Suppressor macrophage treated with lipopolysaccharide for 1 hour (primary cell): ENCODE measurements at regions not wholly inside any gene's neighbourhood (a gene's known extent, or its start where the extent isn't known, plus 50 kb on each side); places are given as distances from the start of the nearest gene placed in this dataset.
"Not testable (repeated sequence)": the region's sequence is repeated elsewhere in the genome, so short reads cannot be mapped to it uniquely, and the experiment has no call there.

ENCODE experiments used
- DNase-seq, 3 donors: peaks; one replicate each; pipeline ENCODE4 v3.0.0-alpha.2; 2020 to 2022

DNA sequence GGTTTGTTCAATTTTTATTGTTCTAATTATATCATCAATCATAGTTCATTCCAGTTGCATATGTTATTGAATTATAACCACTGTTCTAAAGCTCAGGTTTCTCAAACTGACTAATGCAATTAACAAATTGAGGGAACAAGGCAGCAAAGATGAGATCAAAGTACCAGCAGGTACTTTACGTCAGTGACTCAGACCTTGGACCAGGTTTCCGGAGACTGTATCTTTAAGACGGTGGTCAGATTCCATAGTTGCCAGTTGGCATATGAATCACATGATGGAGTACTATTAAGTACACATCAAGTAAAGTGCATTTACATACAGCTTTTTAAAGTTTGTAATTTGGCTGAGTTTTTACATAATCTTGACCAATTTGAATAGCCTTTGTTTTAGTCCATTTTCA, 583.6 kb upstream of the ROBO2 start:
- DNase-seq, result no peak

DNA sequence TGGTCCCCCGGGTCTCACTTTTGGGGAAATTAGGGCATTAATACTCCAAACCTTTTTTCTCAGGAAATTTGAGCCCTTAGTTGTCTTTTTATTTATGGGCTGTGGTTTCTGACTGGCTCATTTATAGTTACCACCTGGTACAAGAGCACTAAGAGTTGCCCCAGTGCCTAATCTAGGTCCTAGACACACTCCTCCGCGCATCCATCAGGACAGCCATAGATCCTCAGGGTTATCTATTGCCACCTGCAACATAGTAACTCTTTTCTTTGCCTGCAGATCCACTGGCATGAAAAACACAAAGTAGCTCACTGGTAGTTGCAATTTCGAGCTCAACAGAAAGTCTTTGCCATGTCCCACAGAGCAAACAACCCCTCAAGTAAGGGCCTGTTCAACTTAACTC, 576.4 kb upstream of the ROBO2 start:
- DNase-seq, result no peak

DNA sequence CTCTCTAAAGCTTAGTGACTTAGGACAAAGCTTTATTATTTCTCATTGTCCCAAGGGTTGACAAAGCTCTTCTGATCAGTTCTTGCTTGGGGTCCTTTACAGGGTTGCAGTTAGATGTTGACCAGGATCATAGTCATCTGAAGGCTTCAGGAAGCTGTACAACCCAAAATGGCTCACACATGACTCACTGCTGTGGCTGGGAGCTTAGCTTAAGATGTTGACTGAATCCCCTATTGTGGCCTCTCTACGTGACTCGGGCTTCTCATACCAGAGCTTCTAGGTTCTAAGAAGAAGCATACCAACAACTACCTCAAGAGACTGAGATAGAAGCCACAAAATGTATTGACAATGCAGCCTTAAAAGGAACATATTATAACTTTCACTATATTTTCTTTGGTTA, 569.6 kb upstream of the ROBO2 start:
- DNase-seq, result no peak

DNA sequence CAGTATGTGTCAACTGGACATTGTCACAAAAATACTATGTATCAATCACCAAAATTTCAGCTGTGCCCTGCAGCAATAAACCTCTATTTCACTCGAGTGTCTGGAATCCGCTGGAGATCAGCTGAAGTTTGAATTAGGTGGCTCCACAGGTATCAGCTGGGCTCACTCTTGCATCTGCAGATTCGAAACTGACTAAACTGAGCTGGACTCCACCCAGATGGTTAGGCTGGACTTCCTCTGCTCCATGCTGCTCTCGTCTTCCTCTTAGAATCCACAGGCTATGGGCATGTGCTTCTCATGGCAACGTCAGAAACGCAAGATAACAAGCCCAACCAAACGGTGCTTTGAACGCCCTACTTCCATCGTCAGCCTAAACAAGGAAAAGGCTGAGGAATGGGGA, 565.3 kb upstream of the ROBO2 start:
- DNase-seq, result no peak

DNA sequence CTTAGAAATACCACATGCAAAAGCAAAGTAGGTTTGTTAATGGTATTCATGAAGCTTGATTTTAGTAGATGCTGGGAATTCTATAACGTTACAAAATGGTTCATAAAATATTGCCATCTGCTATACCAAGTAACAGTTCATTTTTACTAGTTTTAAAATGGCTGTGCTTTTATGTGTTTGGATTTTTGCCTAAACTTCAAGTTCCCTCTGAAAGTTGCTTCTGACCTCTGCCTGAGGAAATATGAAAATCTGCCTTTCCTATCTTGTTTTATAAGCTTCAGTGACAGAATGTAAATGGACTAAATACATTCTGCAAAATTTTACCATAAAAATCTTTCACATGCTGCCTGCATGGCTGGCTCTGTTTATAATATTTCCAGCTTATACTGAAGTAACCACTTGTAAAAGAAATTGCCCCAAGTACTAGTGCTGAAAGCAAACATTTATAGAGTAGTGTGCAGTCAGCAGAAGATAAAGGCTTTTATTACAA, 560.7 kb upstream of the ROBO2 start:
- DNase-seq, result no peak

DNA sequence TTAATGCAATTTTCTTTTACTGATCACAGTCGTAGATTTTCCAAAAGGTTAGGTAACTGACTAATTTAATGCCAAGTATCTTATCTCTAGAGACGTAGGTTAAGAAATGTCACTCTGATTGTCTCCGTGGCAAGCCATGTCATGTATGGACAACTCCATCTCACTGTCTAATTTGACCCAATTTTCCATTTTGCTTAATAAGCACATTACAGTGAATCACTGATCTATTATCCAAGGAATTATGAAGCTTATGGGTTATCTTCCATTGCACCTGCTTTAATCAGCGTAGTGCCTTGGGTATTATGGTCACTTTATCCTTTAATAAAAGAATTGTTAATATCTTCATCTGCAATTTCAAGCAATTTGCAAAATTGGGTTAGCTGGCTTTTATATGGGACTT, 557.4 kb upstream of the ROBO2 start:
- no peak for DNase-seq

DNA sequence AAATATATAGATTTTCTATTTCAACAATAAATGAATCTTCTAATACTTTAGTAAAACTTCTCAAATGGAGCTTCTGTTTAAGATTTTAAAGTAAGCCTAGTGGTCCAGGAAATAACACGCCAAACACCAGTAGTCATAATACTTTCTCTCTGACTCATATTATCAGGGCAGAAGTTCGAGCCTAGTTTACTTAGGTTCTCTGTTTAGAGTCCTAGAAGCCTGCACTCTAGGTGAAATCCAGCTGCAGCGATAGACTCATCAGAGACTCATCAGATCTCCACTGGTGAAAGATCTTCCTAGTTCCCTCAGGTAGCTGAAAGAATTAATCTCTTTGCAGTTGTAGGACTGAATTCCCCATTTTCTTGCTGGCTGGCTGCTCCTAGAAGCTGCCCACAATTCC, 552.5 kb upstream of the ROBO2 start:
- DNase-seq, result no peak

DNA sequence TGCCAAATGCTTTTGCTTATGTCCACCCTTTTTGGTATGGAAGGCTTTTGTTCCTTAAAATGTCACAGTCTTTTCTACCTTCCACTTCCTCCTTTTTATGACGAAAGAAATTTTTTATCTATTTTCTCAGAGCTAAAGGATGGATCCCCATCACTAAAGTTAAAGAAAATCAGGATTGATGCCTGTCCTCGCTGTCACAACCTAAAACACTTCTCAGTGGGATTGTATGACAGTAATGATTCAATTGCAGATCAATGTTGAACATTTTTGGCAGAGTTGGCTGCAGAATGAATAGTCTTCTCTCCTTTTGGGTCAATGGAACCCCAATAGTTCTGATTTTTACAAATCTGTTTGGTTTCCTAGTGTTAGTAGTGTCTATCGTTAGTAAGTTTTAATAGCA, 549.8 kb upstream of the ROBO2 start:
- DNase-seq, result no peak

DNA sequence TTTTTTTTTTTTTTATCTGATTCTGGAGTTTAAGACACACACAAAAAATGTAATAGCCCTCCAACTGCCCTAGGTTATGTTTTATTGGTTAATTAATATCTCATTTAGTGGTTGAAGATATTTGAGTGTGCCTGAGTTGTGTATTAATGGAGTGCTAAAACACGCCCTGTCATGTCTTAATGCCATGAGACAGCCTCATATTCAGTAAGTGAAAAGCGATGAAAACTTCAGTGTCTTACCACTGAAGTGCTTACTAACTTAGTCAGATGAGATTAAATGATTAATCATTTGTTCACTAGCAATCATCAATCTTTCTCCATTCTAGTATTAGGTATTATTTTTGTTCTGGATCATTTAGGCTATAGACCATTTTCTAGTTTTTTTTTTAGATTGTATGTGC, 544.7 kb upstream of the ROBO2 start:
- no peak for DNase-seq

DNA sequence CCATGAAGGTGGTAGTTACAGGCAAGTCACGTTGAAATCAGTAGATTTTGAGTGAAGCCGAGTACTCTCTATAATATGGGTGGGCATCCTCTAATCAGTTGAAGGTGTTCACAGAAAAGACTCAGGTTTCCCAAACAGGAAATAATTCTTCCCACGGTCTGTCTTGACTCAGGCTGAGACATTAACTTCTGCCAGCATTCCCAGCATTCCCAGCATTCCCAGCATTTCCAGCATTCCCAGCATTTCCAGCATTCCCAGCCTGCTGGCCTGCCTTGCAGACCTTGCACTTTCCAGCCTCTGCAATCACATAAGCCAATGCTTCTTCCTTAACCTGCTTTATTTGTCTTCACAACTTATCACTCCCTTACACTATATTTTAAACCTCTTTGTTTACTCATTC, 542.3 kb upstream of the ROBO2 start:
- DNase-seq, result no peak

DNA sequence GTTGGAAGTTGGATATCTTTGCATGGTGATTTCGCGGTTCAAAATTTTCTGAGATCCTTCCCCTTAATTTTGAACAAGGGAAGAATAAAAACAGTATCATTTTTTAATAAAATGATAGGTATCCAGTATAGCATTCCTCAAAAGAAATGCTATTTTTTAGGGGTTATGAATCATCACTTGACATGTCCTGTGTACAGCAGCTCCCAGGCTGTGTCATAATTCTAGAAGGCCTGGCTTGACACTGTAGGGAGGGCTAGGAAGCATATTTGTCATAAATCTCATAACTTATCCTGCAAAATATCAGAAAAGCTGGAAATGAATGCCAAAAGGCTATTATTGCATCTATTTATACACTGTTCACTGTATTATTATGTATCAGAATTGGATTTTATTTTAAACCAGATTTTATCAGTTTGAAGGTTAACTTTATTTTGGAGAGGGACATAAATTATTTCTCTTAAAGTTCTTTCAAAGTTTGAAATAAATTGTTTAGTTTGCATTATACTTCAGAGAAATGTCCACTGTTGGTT, 539.1 kb upstream of the ROBO2 start:
- DNase-seq, result no peak

DNA sequence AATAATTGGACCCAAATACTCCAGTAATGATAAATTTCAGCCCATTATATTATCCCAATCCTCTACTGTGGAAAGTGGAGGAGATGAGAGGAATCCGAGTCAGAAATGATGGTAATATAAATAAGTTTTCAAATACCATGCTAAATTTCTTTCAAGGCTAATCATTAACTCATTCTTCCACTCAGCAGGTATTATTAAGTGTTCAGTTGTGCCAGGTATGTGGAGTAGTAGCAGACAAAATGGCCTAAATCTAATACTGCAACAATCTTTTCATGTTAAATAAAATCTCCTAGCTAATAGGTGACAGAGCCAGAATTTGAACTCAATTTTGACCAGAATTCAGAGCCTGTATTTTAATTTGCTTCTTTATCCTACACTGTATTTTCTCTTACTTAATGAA, 538.6 kb upstream of the ROBO2 start:
- DNase-seq, result no peak

DNA sequence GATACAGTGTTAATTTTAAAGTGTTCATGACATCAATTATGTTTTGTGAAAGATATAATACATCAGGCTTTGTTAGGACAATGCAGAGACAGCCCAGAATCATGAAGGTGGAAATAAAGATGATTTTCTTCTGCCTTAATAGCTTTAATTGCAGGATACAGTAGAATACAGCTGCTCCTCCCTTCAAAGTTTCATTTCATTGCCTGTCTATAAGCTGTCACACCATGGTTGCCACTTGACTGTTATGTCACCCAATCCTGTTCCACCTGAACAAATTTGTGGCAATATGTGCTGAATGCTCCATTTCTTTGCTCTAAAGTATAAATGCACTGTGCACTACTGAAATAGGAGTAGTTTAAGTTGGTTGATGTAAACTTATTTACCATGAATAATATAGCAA, 537.8 kb upstream of the ROBO2 start:
- DNase-seq, result no peak

DNA sequence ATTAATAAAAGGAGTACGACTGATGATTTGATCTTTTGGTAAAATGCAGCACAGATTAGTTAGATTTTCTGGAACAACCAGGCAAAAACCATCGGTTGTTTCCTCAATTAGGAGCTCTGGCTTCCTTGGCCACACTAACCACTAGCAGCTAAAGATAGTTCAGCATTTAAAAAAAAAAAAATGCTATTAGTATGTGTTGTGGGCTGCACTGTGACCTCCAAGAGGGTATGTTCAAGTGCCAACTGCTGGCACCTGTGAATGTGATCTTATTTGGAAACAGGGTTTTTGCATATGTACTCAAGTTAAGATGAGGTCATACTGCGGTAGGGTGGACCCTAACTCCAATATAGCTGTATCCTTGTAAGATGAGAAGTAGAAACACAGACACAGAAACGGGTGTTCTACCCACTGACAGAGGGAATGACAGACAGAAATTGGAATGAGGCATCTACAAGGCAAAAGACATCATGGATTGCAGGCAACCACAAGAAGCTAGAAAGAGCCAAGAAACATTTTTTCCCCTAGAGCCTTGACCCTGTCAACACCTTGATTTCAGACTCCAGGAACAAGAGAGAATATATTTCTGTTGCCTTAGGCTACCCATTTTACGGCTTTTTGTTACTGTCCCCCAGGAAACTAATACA, 534.6 kb upstream of the ROBO2 start:
- no peak for DNase-seq

DNA sequence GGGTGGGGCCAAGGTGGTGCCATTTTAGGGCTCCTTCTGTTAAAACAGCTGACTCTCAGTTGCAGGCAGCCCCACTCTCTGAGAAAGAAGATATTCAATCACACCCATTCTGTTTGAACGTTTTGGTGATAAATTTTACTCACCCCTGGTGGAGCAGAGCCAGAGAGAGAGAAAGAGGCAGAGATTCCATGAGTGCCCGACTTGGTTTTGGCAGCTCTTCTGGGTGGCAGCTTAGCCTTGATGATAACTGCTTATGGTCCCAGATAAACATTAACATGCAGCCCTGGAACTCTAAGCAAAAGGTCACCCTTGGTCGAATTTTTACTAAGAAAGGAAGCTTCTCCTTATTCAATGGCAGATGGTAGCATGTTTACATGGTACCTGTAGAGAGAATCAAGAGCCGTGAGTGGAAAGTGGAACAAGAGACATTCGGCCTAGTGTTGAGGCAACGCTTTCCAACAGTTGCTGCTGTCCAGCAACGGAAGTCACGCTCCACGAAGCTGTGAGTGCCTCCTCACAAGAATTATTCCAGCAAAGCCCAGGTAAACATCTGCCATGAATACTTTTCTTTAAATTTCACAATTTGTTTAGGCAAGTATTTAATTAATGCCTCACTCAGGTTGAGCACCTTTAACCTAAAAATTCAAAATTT, 530.6 kb upstream of the ROBO2 start:
- no peak for DNase-seq

DNA sequence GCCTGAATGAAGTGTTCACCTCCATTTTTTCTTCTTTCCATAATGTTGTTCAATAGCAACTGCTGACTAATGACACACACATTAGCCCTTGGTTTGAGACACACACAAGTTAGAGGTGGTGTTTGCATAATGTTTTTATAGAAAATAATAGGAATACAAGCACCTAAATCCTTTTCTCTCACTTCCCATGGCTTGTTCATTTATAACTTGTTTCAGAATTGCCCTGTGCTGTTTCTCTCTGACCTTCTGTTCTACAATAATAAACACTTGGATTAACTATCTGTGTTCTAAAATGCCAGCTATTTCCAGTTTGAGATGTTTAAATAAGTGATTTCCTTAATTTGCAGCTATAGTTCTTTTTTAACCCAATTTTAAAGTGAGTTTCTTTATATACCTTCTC, 525.1 kb upstream of the ROBO2 start:
- no peak for DNase-seq

DNA sequence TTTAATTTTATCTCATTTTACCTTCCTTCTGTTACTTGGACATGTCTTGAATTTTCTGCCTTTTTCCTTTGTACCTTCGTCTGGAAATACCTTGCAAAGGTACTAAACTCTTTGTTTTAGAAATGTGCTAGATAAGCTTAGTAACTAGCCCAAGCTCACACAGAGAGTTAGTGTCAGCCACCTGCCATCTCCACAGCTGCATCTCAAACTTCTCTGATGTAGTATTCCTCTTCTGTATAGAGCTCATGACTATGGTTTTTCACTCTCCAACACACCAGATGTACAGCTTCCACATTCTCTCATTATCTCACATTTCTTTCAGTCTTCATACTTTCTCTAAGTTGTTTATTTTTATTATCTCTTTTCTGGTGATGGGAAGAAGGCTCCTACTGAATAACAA, 516.6 kb upstream of the ROBO2 start:
- no peak for DNase-seq

DNA sequence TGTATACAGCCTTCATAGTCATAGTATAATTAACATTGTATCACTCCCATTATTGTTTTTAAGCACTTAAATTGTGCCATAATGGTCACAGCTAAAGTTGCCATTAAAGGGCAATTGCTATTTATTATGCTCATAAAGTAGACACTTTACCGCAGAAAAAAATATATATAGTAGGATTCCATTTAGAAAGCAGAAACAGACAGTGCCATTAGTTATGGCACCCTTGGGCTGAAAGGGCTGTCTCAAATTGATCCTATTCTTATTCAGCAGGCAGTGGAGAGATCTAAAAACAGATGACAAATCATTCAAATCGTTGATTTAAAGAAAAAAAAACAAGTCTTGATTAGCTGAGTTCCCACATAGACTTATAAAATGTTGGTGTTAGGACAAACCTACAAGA, 514.2 kb upstream of the ROBO2 start:
- DNase-seq, result no peak

DNA sequence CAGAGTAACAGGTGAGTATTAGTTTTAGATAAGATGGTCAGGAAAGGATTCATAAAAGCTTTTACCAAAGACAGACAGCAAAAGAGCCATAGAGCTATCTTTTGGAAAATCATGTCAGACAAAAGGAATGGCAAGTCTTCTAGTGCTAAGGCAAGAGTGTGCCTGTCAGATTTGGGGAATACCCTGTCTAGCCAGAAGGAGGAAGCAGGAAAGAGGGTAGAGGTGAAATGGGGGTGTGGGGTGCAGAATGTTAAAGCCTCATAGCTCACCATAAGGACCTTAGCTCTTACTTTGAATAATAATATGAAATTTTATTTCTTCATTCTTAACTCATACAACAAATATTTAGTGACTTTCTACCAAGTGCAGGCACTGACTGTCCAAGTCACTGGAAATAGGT, 512.1 kb upstream of the ROBO2 start:
- no peak for DNase-seq

DNA sequence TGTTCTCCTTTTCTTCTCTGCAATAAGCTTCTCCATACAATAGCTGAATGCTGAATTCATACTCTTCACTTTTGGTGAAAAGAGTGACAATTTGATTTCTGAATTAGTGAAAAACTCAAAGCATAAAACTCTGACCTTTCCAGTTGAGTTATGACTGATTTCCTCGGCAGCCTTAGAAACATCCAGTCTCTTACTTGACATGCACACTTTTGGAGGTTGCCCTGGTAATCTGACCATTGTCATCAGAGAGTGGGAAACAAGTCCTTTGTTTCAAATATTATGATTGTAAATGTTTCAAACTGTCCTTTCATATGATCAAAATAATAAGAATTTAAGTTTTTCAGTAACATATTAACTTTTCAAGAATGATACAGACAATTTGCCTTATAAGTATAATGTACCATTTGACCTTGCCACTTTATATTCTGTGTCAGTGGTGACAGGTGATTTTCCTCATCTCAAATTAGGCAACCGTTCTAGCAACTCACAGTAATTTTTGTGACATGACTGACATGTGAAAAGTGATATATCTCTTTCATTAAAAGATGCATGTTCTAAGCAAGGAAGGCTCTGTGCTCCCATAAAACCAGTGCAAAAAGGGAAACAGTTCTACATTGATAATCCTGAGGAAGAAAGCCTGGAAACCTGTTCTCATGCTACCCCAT, 507.6 kb upstream of the ROBO2 start:
- DNase-seq, result no peak

DNA sequence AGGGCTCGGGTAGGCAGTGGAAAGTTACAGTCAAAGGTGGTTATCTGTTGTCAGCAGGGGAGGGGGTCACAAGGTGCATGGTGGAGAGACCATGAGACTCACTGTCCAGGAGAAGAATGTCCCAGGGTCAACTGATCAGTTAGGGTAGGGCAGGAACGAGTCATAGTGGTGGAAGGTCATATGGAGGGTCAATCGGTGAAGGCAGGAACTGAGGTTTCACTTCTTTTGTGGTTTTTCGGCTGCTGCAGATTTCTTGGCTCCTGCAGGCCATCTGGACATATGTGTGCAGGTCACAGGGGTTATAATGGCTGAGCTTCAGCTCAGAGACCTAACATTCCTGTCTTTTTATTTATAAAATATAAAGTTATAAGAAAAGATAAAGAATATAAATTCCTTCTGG, 506.2 kb upstream of the ROBO2 start:
- not testable (repeated sequence) for DNase-seq

DNA sequence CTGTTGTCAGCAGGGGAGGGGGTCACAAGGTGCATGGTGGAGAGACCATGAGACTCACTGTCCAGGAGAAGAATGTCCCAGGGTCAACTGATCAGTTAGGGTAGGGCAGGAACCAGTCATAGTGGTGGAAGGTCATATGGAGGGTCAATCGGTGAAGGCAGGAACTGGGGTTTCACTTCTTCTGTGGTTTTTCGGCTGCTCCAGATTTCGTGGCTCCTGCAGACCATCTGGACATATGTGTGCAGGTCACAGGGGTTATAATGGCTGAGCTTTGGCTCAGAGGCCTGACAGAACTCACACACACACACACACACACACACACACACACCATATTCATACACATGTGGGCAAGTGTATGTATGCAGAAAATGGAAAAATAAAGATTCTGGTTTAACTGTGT, 502.0 kb upstream of the ROBO2 start:
- not testable (repeated sequence) for DNase-seq

DNA sequence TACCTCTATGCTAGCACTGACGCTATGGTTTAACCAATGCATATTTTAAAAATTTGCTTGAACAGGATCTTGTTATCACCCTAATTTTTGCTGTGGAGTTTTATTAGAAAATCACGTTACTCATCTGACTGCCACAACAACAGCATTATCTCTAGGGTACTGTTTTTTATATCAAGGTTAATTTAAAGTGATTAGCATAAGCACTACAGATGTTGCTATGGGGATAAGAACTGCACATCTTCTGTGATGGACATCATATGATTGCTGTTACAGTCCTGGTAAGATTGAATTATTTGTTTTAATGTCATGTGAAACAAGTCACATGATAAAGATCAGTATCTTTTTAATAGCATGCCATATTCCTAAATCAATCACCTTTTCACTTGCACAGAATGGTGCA, 492.2 kb upstream of the ROBO2 start:
- DNase-seq, result no peak

DNA sequence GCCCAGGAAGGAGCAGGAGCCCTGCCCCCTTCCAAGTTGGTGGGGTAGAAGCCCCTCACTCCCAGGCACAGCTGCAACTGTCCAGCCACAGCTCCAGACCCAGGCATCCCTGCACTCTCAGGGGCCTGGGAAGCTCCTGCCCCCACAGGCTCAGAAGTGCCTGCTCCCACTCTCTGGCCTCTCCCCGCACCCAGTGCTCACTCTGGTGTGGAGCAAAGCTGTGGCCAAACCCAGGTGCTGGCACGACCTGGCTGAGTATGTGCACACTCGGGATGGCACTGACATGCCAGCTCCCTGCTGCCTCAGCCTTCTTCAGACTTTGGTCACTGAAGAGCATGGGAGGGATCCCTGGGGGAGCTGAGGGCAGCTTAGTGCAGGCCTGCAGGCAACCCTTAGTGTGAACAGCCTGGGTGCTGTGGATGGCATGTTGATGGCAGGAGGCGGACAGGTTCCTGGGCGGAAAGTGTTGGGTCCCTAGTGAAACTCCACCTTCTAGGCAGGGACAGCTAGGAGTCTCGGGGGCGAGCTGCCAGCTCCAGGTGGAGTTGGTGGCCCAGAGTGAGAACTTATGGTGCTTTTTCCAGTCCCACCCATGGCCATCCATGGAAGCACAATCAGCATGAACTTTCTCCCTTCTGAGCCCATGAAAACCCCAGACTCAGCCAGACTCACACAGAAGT, 489.2 kb upstream of the ROBO2 start:
- DNase-seq, result no peak
